GM12874 (cell line): ENCODE measurements at regions not wholly inside any gene's neighbourhood (a gene's known extent, or its start where the extent isn't known, plus 50 kb on each side); places are given as distances from the start of the nearest gene placed in this dataset.

Experiments used
- CTCF ChIP-seq: IDR thresholded peaks from 2 replicates; pipeline ENCODE4 v1.5.1; 2011; ENCODE audit warnings: low read depth, mild to moderate bottlenecking, control low read depth, low read length, moderate library complexity; ENCODE audit not compliant: insufficient read depth

- TF ChIP-seq CTCF: no peak
Observed at GRCh38 chr6:40131675-40132074, 197.4 kb upstream of the MOCS1 start.

DNA sequence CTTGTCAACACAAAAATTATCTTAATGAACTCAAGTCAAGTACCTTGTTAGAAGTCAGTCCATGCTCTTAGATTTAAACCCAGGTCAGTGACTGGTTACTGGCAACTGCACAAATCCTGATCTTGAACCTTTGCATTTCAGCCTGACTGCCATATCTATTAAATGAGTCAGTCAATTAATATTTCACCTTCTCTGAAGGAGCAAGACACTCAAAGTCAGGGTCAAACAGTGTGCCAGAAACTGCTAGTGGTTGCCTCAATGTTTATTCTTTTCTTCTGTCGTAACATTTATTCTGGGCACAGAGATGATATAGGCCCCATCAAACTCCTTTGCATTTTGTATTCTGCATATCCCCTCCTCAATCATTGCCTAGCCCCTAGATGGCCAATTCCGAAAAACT is 193.9 kb upstream of the MOCS1 start:
- TF ChIP-seq CTCF: no peak

DNA sequence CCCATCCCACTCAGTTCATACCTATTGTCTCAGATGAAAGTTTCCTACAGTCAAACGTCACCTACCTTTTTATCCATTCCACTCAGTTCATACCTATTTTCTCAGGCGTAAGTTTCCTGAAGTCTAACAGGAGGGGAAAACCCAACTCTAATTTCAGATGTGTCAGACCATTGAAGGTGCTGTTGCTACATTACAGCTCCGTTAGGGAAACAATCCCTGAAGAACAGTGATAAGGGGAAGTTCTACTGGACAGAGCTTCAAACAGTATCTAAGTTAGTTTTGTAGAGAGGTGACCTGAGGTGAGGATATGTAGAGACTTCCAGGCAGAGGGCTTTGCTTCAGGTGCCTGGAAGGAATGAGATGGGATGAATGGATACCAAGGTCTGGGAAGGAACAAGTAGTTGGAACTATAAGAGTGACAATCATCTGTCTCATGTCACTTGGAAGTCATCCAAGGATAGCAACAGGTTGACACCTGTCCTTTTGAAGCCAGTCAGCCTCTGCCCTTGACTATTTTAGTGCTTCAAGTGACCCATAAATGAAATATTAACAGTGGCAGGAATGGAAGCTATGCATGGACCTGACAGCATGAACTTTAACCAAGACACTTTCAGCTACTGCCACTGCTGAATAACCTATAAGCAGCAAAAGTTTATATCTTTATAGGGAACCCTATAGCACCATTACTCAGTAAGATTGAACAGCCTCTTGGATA is 191.6 kb upstream of the MOCS1 start:
- TF ChIP-seq CTCF: no peak

GRCh38 chr6:40124924-40125323 is 190.7 kb upstream of the MOCS1 start:
- TF ChIP-seq CTCF: no peak

GRCh38 chr6:40116832-40117231 is 182.6 kb upstream of the MOCS1 start:
- TF ChIP-seq CTCF: no peak

- TF ChIP-seq CTCF: no peak
Observed at GRCh38 chr6:40112350-40112749, 178.1 kb upstream of the MOCS1 start.

DNA sequence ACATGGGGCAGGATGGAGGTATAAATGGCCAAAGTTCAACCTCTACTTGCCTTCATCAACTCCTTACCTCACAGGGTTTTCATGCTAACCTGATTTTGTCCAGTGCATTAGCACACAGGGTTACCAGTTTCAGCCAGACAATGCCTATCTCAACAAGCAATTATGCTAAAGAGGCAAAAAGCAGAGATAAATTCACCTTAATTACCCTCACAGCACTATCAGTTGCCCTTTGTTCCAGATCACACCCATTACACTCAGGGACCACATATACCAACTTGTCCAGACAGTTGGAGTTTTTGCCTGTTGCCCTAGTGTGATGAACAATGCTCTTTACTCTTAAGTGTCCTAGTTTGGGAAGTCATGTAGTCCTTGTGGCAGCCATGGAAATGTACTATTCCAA is 174.5 kb upstream of the MOCS1 start:
- no peak for TF ChIP-seq CTCF
